ENCODE measurements at regions not wholly inside any gene's neighbourhood (a gene's known extent, or its start where the extent isn't known, plus 50 kb on each side); places are given as distances from the start of the nearest gene placed in this dataset.
"Not testable (repeated sequence)": the region's sequence is repeated elsewhere in the genome, so short reads cannot be mapped to it uniquely, and the experiment has no call there.

GRCh38 chr1:29802181-29803068 is 566.1 kb downstream of the PTPRU start:
- DNase-seq (ENCODE audit: low read depth in 2 of 2) = no peak

- no peak for DNase-seq (ENCODE audit: low read depth in 2 of 2)
Observed at GRCh38 chr1:29801561-29801973, 565.2 kb downstream of the PTPRU start.

- DNase-seq (ENCODE audit: low read depth in 2 of 2) = no peak
Observed at GRCh38 chr1:29801003-29801402, 564.7 kb downstream of the PTPRU start.

- DNase-seq (ENCODE audit: low read depth in 2 of 2) = no peak
Observed at GRCh38 chr1:29800522-29800956, 564.2 kb downstream of the PTPRU start.

GRCh38 chr1:29800120-29800519 is 563.8 kb downstream of the PTPRU start:
- no peak for DNase-seq (ENCODE audit: low read depth in 2 of 2)

GRCh38 chr1:29798699-29799566 is 562.6 kb downstream of the PTPRU start:
- no peak for DNase-seq (ENCODE audit: low read depth in 2 of 2)

- not testable (repeated sequence) for DNase-seq (ENCODE audit: low read depth in 2 of 2)
Observed at GRCh38 chr1:29797125-29797524, 560.8 kb downstream of the PTPRU start.

- DNase-seq (ENCODE audit: low read depth in 2 of 2) = not testable (repeated sequence)
Observed at GRCh38 chr1:29795965-29796364, 559.6 kb downstream of the PTPRU start.

GRCh38 chr1:29793653-29794348 is 557.5 kb downstream of the PTPRU start:
- DNase-seq (ENCODE audit: low read depth in 2 of 2) = no peak

- DNase-seq (ENCODE audit: low read depth in 2 of 2) = peak; percentile 41 to 73
Observed at GRCh38 chr1:29793101-29793546, 556.8 kb downstream of the PTPRU start.

GRCh38 chr1:29789910-29790247 is 553.6 kb downstream of the PTPRU start:
- DNase-seq (ENCODE audit: low read depth in 2 of 2) = no peak

- no peak for DNase-seq (ENCODE audit: low read depth in 2 of 2)
Observed at GRCh38 chr1:29789221-29789909, 553.0 kb downstream of the PTPRU start.

GRCh38 chr1:29786791-29787732 is 550.7 kb downstream of the PTPRU start:
- no peak for DNase-seq (ENCODE audit: low read depth in 2 of 2)

- DNase-seq (ENCODE audit: low read depth in 2 of 2) = no peak
Observed at GRCh38 chr1:29786195-29786594, 549.9 kb downstream of the PTPRU start.

GRCh38 chr1:29785554-29785953 is 549.2 kb downstream of the PTPRU start:
- no peak for DNase-seq (ENCODE audit: low read depth in 2 of 2)

- no peak for DNase-seq (ENCODE audit: low read depth in 2 of 2)
Observed at GRCh38 chr1:29785137-29785527, 548.8 kb downstream of the PTPRU start.

GRCh38 chr1:29784276-29785136 is 548.2 kb downstream of the PTPRU start:
- no peak for DNase-seq (ENCODE audit: low read depth in 2 of 2)

GRCh38 chr1:29783508-29784275 is 547.4 kb downstream of the PTPRU start:
- no peak for DNase-seq (ENCODE audit: low read depth in 2 of 2)

Measured in stimulated activated CD4-positive, alpha-beta T cell treated with anti-CD3 and anti-CD28 coated beads, Interleukin-15, amount 100 ng/mL, for 48 hours (primary cell).